ENCODE measurements at regions not wholly inside any gene's neighbourhood (a gene's known extent, or its start where the extent isn't known, plus 50 kb on each side); places are given as distances from the start of the nearest gene placed in this dataset.
"Not testable (repeated sequence)": the region's sequence is repeated elsewhere in the genome, so short reads cannot be mapped to it uniquely, and the experiment has no call there.

GRCh38 chr20:57770852-57771720 lies 61.3 kb upstream of the PMEPA1 start:
- Mint-ChIP-seq H3K9me3 (peaks cover 7% of the 10 kb centered on the region), H3K4me3 (no peak overlapping the region), H3K27me3 (ENCODE audit: low read depth) (peaks cover 15% of the 10 kb centered on the region), H3K27ac (no peak overlapping the region), H3K4me1 (peaks cover 4% of the 10 kb centered on the region), H3K36me3 (ENCODE audit: low read depth) (no peaks in the 10 kb centered on the region)
- TF ChIP-seq CTCF (IDR thresholded peaks at IDR 0.05; ENCODE audit: unreplicated experiment in 3 of 3): no peak

- H3K27me3 Mint-ChIP-seq (ENCODE audit: low read depth): peaks cover 15% of the 10 kb centered on the region
- H3K36me3 Mint-ChIP-seq (ENCODE audit: low read depth); H3K27ac Mint-ChIP-seq; H3K4me3 Mint-ChIP-seq; H3K9me3 Mint-ChIP-seq; H3K4me1 Mint-ChIP-seq: not testable (repeated sequence)
Measured at GRCh38 chr20:57770401-57770800, 60.6 kb upstream of the PMEPA1 start.

- H3K27ac Mint-ChIP-seq: no peak overlapping the region
- H3K36me3 Mint-ChIP-seq (ENCODE audit: low read depth): no peaks in the 10 kb centered on the region
- peaks cover 15% of the 10 kb centered on the region for H3K27me3 Mint-ChIP-seq (ENCODE audit: low read depth)
- H3K4me1 Mint-ChIP-seq: peaks cover 4% of the 10 kb centered on the region
- no peak for TF ChIP-seq CTCF (IDR thresholded peaks at IDR 0.05; ENCODE audit: unreplicated experiment in 3 of 3)
- no peak overlapping the region for H3K4me3 Mint-ChIP-seq
- peaks cover 8% of the 10 kb centered on the region for H3K9me3 Mint-ChIP-seq
Measured at GRCh38 chr20:57769756-57770155, 59.9 kb upstream of the PMEPA1 start.

GRCh38 chr20:57768519-57768918 lies 58.7 kb upstream of the PMEPA1 start:
- Mint-ChIP-seq H3K36me3 (ENCODE audit: low read depth) (peaks cover 5% of the 10 kb centered on the region), H3K9me3 (peaks cover 16% of the 10 kb centered on the region), H3K27ac (no peak overlapping the region), H3K4me1 (peaks cover 4% of the 10 kb centered on the region), H3K4me3 (no peak overlapping the region), H3K27me3 (ENCODE audit: low read depth) (peaks cover 15% of the 10 kb centered on the region)
- no peak for TF ChIP-seq CTCF (IDR thresholded peaks at IDR 0.05; ENCODE audit: unreplicated experiment in 3 of 3)

- H3K27me3 Mint-ChIP-seq (ENCODE audit: low read depth): peaks cover 11% of the 10 kb centered on the region
- H3K4me3 Mint-ChIP-seq: no peak overlapping the region
- H3K27ac Mint-ChIP-seq: peak overlapping the region; percentile 11 to 43 (median 27)
- TF ChIP-seq CTCF (IDR thresholded peaks at IDR 0.05; ENCODE audit: unreplicated experiment in 3 of 3): no peak
- H3K36me3 Mint-ChIP-seq (ENCODE audit: low read depth): peaks cover 6% of the 10 kb centered on the region
- peaks cover 4% of the 10 kb centered on the region for H3K4me1 Mint-ChIP-seq
- peaks cover 24% of the 10 kb centered on the region for H3K9me3 Mint-ChIP-seq
Measured at GRCh38 chr20:57767441-57767840, 57.6 kb upstream of the PMEPA1 start.

- peaks cover 9% of the 10 kb centered on the region for H3K4me1 Mint-ChIP-seq
- H3K27me3 Mint-ChIP-seq (ENCODE audit: low read depth): peaks cover 4% of the 10 kb centered on the region
- H3K4me3 Mint-ChIP-seq: no peak overlapping the region
- peaks cover 6% of the 10 kb centered on the region for H3K36me3 Mint-ChIP-seq (ENCODE audit: low read depth)
- no peak overlapping the region for H3K27ac Mint-ChIP-seq
- peaks cover 24% of the 10 kb centered on the region for H3K9me3 Mint-ChIP-seq
- TF ChIP-seq CTCF (IDR thresholded peaks at IDR 0.05; ENCODE audit: unreplicated experiment in 3 of 3): no peak
Measured at GRCh38 chr20:57763235-57763595, 53.4 kb upstream of the PMEPA1 start.
